OCI-LY7 (cell line): ENCODE measurements at regions not wholly inside any gene's neighbourhood (a gene's known extent, or its start where the extent isn't known, plus 50 kb on each side); places are given as distances from the start of the nearest gene placed in this dataset.
"Not testable (repeated sequence)": the region's sequence is repeated elsewhere in the genome, so short reads cannot be mapped to it uniquely, and the experiment has no call there.

Experiments used
- BruUV-seq: library from RNA; stranded (reverse); fragments of 400-500 nt; replicated peaks from 2 replicates; lab custom pipeline; 2021; lab: Mats Ljungman, UMichigan
- CTCF ChIA-PET: fragments of 300-600 bp; sonication (Branson Sonifier 250); formaldehyde crosslinking; loops from one replicate; lab custom pipeline; 2022; ENCODE audit warnings: antibody characterized with exemption; ENCODE audit not compliant: unreplicated experiment; lab: Charles Lee
- POLR2A ChIA-PET: fragments of 300-600 bp; sonication (Branson Sonifier 250); formaldehyde crosslinking; loops from one replicate; lab custom pipeline; 2022; ENCODE audit warnings: antibody characterized with exemption; lab: Charles Lee
- DNase-seq: peaks from one replicate; pipeline ENCODE4 v3.0.0-alpha.2; 2015; ENCODE audit warnings: low spot score
- H2AFZ ChIP-seq: fragments of 200-600 bp; sonication (generic), shearing (Covaris generic); 2 replicates; pipeline ENCODE4 v1.6.1; 2014; ENCODE audit warnings: mild to moderate bottlenecking, antibody characterized with exemption, low read length, moderate library complexity
- H3K27ac ChIP-seq: fragments of 200-600 bp; sonication (generic); 2 replicates; pipeline ENCODE4 v1.5.1; 2014; ENCODE audit warnings: mixed run types, low read depth, mild to moderate bottlenecking, moderate library complexity, low read length, inconsistent platforms; ENCODE audit not compliant: poor library complexity, severe bottlenecking
- H3K36me3 ChIP-seq: fragments of 200-600 bp; sonication (generic); 2 replicates; pipeline ENCODE4 v1.6.1; 2014; ENCODE audit warnings: mild to moderate bottlenecking, antibody characterized with exemption, low read length, moderate library complexity, mixed read lengths; ENCODE audit not compliant: insufficient read depth
- H3K4me1 ChIP-seq: fragments of 200-600 bp; sonication (generic); 2 replicates; pipeline ENCODE4 v1.5.1; 2014; ENCODE audit warnings: mild to moderate bottlenecking, low read length; ENCODE audit not compliant: insufficient read depth, poor library complexity, severe bottlenecking
- H3K4me2 ChIP-seq: fragments of 200-600 bp; sonication (generic); 2 replicates; pipeline ENCODE4 v1.6.1; 2014; ENCODE audit warnings: mild to moderate bottlenecking, low read length
- H3K4me3 ChIP-seq: fragments of 200-600 bp; sonication (generic); 2 replicates; pipeline ENCODE4 v1.5.1; 2014; ENCODE audit warnings: mild to moderate bottlenecking, low read depth, low read length; ENCODE audit not compliant: poor library complexity, severe bottlenecking
- H3K79me2 ChIP-seq: fragments of 200-600 bp; sonication (generic); 2 replicates; pipeline ENCODE4 v1.6.1; 2016; ENCODE audit warnings: low read depth, mild to moderate bottlenecking, low read length, moderate library complexity, mixed read lengths; ENCODE audit not compliant: insufficient read depth
- H3K9me2 ChIP-seq: fragments of 200-600 bp; sonication (generic); 2 replicates; pipeline ENCODE4 v1.6.1; 2016; ENCODE audit warnings: mild to moderate bottlenecking, low read length, mixed read lengths; ENCODE audit not compliant: insufficient read depth
- H3K9me3 ChIP-seq: fragments of 200-600 bp; sonication (generic); 2 replicates; pipeline ENCODE4 v1.6.1; 2014; ENCODE audit warnings: mild to moderate bottlenecking, mixed run types, low read length, mixed read lengths
- H4K20me1 ChIP-seq: fragments of 200-600 bp; sonication (generic); 2 replicates; pipeline ENCODE4 v1.6.1; 2014; ENCODE audit warnings: mild to moderate bottlenecking, antibody characterized with exemption, low read length, moderate library complexity, mixed read lengths; ENCODE audit not compliant: insufficient read depth
- EZH2phosphoT487 ChIP-seq: fragments of 200-600 bp; sonication (generic); IDR thresholded peaks from 2 replicates; pipeline ENCODE4 v1.6.1; 2018; ENCODE audit warnings: low read depth, borderline replicate concordance, mild to moderate bottlenecking, mixed run types, antibody characterized with exemption, low read length, moderate library complexity, mixed read lengths
- intact Hi-C: fragments of 100-400 bp; cut with micrococcal nuclease; formaldehyde crosslinking; loops from one replicate; pipeline ENCODE4 v1.10.0; 2022; ENCODE audit not compliant: unreplicated experiment
- TF ChIP-seq, protein P1 (sequence below): fragments of 200-600 bp; sonication (generic); conservative IDR thresholded peaks from 2 replicates; pipeline ENCODE4 v1.5.1; 2014; ENCODE audit warnings: mild to moderate bottlenecking, antibody characterized with exemption, low read length, moderate library complexity, mixed read lengths

DNA sequence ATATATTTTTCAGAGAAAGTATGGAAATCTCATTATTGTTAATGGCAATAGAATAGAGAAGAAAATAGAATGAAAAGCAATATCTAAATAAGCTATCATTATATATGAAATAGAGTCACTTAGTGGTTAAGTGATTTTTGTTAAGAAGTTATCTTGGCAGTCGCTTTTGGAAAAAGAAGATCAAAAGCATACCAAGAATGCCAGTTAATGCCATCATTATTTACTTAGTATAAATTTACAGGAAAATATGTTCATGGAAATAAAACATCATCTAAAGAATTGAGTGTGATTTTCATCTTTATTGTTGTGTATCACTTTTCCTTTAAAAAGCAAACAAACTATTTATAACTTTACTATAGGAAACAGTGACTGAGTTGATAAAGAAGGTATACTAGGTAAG lies 85.3 kb upstream of the GPR101 start:
- Histone ChIP-seq H3K4me1 (no peaks in the 10 kb centered on the region), H4K20me1 (no peaks in the 10 kb centered on the region), H3K9me3 (no peaks in the 10 kb centered on the region), H3K4me3 (no peak overlapping the region), H3K36me3 (no peaks in the 10 kb centered on the region), H3K9me2 (no peaks in the 10 kb centered on the region), H2AFZ (no peak overlapping the region), H3K4me2 (no peak overlapping the region), H3K79me2 (no peaks in the 10 kb centered on the region), H3K27ac (no peak overlapping the region)
- intact Hi-C loops = no loop called here
- ChIA-PET POLR2A (no interaction called here), CTCF (no interaction called here)
- TF ChIP-seq, protein P1, sequence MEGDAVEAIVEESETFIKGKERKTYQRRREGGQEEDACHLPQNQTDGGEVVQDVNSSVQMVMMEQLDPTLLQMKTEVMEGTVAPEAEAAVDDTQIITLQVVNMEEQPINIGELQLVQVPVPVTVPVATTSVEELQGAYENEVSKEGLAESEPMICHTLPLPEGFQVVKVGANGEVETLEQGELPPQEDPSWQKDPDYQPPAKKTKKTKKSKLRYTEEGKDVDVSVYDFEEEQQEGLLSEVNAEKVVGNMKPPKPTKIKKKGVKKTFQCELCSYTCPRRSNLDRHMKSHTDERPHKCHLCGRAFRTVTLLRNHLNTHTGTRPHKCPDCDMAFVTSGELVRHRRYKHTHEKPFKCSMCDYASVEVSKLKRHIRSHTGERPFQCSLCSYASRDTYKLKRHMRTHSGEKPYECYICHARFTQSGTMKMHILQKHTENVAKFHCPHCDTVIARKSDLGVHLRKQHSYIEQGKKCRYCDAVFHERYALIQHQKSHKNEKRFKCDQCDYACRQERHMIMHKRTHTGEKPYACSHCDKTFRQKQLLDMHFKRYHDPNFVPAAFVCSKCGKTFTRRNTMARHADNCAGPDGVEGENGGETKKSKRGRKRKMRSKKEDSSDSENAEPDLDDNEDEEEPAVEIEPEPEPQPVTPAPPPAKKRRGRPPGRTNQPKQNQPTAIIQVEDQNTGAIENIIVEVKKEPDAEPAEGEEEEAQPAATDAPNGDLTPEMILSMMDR = no peak
- no peak for DNase-seq
- BruUV-seq = no TSS peak

DNA sequence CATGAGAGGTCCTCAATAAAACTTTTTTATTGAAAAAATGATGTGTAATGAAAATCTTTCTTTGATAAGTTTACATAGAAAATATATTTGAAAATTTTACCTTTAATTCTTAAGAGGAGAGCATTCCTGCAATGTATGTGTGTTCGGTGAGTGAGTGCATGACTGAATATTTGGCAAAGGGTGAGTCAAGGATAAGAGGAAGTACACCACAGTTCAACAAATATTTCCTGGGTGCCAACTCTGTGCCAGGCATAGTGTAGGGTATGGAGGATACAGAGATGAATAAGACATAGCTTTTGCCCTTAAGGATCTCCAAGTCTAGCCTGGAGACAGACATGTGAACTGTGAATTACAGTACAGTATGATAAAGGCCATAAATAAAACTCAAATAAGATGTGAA lies 84.7 kb upstream of the GPR101 start:
- no peak overlapping the region for H3K4me3 ChIP-seq
- CTCF ChIA-PET = no interaction called here

DNA sequence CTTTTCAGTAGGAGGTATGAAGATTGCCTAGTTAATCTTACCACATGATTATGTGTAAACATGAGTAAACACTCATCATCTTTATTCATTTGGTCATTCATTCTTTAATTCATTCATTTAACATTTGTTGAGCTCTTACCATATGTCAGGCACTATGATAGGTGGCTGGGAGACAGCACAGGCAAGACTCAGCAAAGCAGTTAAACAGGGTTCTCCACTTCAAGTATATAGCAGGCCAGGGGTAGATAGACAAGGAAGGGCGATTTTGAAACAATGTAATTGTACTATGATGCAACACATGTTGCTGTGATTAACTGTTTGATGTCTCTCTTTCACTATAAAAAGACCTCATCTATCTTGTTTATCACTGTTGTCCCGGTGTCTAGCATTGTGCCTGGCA lies 84.3 kb upstream of the GPR101 start:
- Histone ChIP-seq H3K27ac (no peak overlapping the region), H3K36me3 (no peaks in the 10 kb centered on the region), H2AFZ (no peak overlapping the region), H4K20me1 (no peaks in the 10 kb centered on the region), H3K79me2 (no peaks in the 10 kb centered on the region), H3K4me2 (no peak overlapping the region), H3K9me2 (no peaks in the 10 kb centered on the region), H3K4me1 (no peaks in the 10 kb centered on the region), H3K4me3 (no peak overlapping the region), H3K9me3 (no peaks in the 10 kb centered on the region)
- intact Hi-C loops = no loop called here
- POLR2A ChIA-PET = no interaction called here
- DNase-seq = no peak
- TF ChIP-seq, protein P1 = no peak
- no peak for TF ChIP-seq EZH2phosphoT487
- CTCF ChIA-PET = no interaction called here
- BruUV-seq = no TSS peak

More for the DNA sequence above, 84.7 kb upstream of the GPR101 start:
- Histone ChIP-seq H3K79me2 (no peaks in the 10 kb centered on the region), H3K9me2 (no peaks in the 10 kb centered on the region), H4K20me1 (no peaks in the 10 kb centered on the region), H3K36me3 (no peaks in the 10 kb centered on the region), H3K9me3 (no peaks in the 10 kb centered on the region), H3K27ac (no peak overlapping the region), H3K4me2 (no peak overlapping the region), H3K4me1 (no peaks in the 10 kb centered on the region), H2AFZ (no peak overlapping the region)
- POLR2A ChIA-PET = no interaction called here
- BruUV-seq = no TSS peak
- DNase-seq = no peak
- intact Hi-C loops = no loop called here
- TF ChIP-seq, protein P1 = no peak
- TF ChIP-seq EZH2phosphoT487 = no peak

DNA sequence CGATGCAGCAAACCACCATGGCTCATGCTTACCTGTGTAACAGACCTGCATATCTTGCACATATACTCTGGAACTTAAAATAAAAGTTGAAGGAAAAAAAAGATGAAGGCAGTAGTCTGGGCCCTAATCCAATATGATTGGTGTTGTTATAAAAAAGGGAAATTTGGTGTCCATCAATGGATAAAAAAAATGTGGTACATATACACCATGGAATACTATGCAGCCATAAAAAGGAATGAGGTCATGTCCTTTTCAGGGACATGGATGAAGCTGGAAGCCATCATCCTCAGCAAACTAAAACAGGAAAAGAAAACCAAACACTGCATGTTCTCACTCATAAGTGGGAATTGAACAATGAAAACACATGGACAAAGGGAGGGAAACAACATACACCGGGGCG lies 74.1 kb upstream of the GPR101 start:
- H3K27ac ChIP-seq, POLR2A ChIA-PET, H3K36me3 ChIP-seq, H3K9me2 ChIP-seq, DNase-seq, H3K4me2 ChIP-seq, BruUV-seq, H3K4me3 ChIP-seq, intact Hi-C loops, H4K20me1 ChIP-seq, CTCF ChIA-PET, H3K79me2 ChIP-seq, H3K9me3 ChIP-seq, H2AFZ ChIP-seq, H3K4me1 ChIP-seq: not testable (repeated sequence)
